Gastrocnemius medialis (tissue), 4 donors: ENCODE measurements at regions not wholly inside any gene's neighbourhood (a gene's known extent, or its start where the extent isn't known, plus 50 kb on each side); places are given as distances from the start of the nearest gene placed in this dataset.
"Not testable (repeated sequence)": the region's sequence is repeated elsewhere in the genome, so short reads cannot be mapped to it uniquely, and the experiment has no call there.

Experiments
- ATAC-seq, 2 donors: fragments of 150-250 bp; one replicate each; pipeline ENCODE4 v1.9.1; 2016
- DNase-seq, 2 donors: peaks; one replicate each; pipeline ENCODE4 v3.0.0-alpha.2; 2019
- H3K27ac ChIP-seq, 4 donors: fragments of 200-600 bp; sonication (generic); 1 replicate in 1 of 4; 2 replicates in 3 of 4; pipeline ENCODE4 v1.5.1; 2016 to 2018; ENCODE audit warnings: mild to moderate bottlenecking in 2 of 4, moderate library complexity in 1 of 4
- H3K27me3 ChIP-seq, 3 donors: fragments of 200-600 bp; sonication (generic) in 2 of 3; 1 replicate in 1 of 3; 2 replicates in 2 of 3; pipeline versions ENCODE4 v1.5.1 to v1.6.0; 2016 to 2019; ENCODE audit warnings: mild to moderate bottlenecking in 1 of 3, moderate library complexity in 1 of 3
- H3K36me3 ChIP-seq, 2 donors: fragments of 200-600 bp; sonication (generic) in 1 of 2; one replicate each; pipeline ENCODE4 v1.5.1; 2017 to 2018
- H3K4me1 ChIP-seq, 2 donors: fragments of 200-600 bp; sonication (generic) in 1 of 2; one replicate each; pipeline ENCODE4 v1.5.1; 2016 to 2017; ENCODE audit warnings: mild to moderate bottlenecking in 2 of 2
- H3K4me3 ChIP-seq, 4 donors: fragments of 200-600 bp; sonication (generic) in 3 of 4; 1 replicate in 1 of 4; 2 replicates in 3 of 4; pipeline ENCODE4 v1.5.1; 2016 to 2019; ENCODE audit warnings: mild to moderate bottlenecking in 2 of 4
- H3K9me3 ChIP-seq, 3 donors: fragments of 200-600 bp; sonication (generic) in 2 of 3; 1 replicate in 1 of 3; 2 replicates in 2 of 3; pipeline ENCODE4 v1.5.1; 2016 to 2019
- CTCF ChIP-seq, 5 experiments: fragments of 450-650 bp in 3 of 5; fragments of 200-600 bp in 2 of 5; sonication (generic) in 2 of 5; IDR thresholded peaks in 4 of 5; conservative IDR thresholded peaks in 1 of 5; 1 replicate in 4 of 5; 2 replicates in 1 of 5; pipeline ENCODE4 v1.5.1; 2016 to 2019; ENCODE audit warnings: antibody characterized with exemption in 5 of 5, mild to moderate bottlenecking in 3 of 5, moderate library complexity in 3 of 5
- POLR2A ChIP-seq, 2 donors: fragments of 450-650 bp; IDR thresholded peaks; one replicate each; pipeline ENCODE4 v1.6.1; 2017; ENCODE audit warnings: antibody characterized with exemption in 2 of 2, mild to moderate bottlenecking in 2 of 2, moderate library complexity in 2 of 2
- in situ Hi-C, 4 donors: fragments of 200-750 bp; cut with MboI; loops; one replicate each; pipeline versions ENCODE4 v1.15.0 to v1.8.0; 2017; ENCODE audit warnings: low sequenced_read_pairs in 4 of 4
- intact Hi-C: fragments of 100-400 bp; cut with DNase I; formaldehyde crosslinking; loops from one replicate; pipeline ENCODE4 v1.15.1; 2023; ENCODE audit warnings: low total_unique reads

GRCh38 chr11:25565846-25566245 lies 766.1 kb upstream of the ANO3 start:
- DNase-seq = no peak
- in situ Hi-C loops = no loop called here
- no peaks in the 10 kb centered on the region for H3K4me1 ChIP-seq
- no peak for ATAC-seq
- no peaks in the 10 kb centered on the region for H3K9me3 ChIP-seq
- H3K4me3 ChIP-seq = no peak overlapping the region
- no peak for TF ChIP-seq POLR2A (IDR thresholded peaks at IDR 0.05)
- TF ChIP-seq CTCF (IDR thresholded peaks at IDR 0.05 in 4 of 5, conservative IDR thresholded peaks at IDR 0.05 in 1 of 5) = no peak
- no peak overlapping the region for H3K27ac ChIP-seq
- intact Hi-C loops = no loop called here
- H3K36me3 ChIP-seq = no peaks in the 10 kb centered on the region
- no peaks in the 10 kb centered on the region for H3K27me3 ChIP-seq

GRCh38 chr11:25566298-25567200 lies 765.4 kb upstream of the ANO3 start:
- peak in 1 of 2 donors; percentile 24 for ATAC-seq

DNA sequence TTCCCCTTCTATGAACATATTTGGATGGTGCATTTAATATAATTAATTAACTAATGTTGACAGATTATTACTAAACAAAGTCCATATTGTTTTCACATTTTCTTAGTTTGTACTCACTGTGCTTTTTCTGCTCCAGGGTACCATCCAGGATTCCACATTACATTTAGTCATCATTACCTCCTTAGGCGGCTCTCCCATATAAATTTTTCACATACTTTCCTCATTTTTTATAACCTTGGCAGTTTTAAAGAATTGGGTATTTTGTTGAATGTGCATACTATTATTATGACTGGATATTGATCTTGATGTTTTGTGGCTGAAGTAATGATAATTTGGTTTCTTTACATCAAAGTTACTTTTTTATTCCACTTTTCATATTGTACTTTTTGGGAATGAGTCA lies 755.6 kb upstream of the ANO3 start:
- no peaks in the 10 kb centered on the region for H3K36me3 ChIP-seq
- H3K27ac ChIP-seq = no peak overlapping the region
- in situ Hi-C loops (no loop called here), intact Hi-C loops (no loop called here)
- DNase-seq (no peak), ATAC-seq (no peak)
- H3K9me3 ChIP-seq = no peaks in the 10 kb centered on the region
- no peak overlapping the region for H3K4me3 ChIP-seq
- H3K27me3 ChIP-seq = no peaks in the 10 kb centered on the region
- TF ChIP-seq CTCF (IDR thresholded peaks at IDR 0.05 in 4 of 5, conservative IDR thresholded peaks at IDR 0.05 in 1 of 5) (no peak), POLR2A (IDR thresholded peaks at IDR 0.05) (no peak)
- no peaks in the 10 kb centered on the region for H3K4me1 ChIP-seq

More at GRCh38 chr11:25566298-25567200, 765.4 kb upstream of the ANO3 start:
- in situ Hi-C loops = no loop called here
- no peaks in the 10 kb centered on the region for H3K4me1 ChIP-seq
- intact Hi-C loops = no loop called here
- no peak overlapping the region for H3K27ac ChIP-seq
- no peaks in the 10 kb centered on the region for H3K27me3 ChIP-seq
- no peaks in the 10 kb centered on the region for H3K36me3 ChIP-seq
- H3K4me3 ChIP-seq = no peak overlapping the region
- DNase-seq = peak in 1 of 2 donors; percentile 14
- TF ChIP-seq POLR2A (IDR thresholded peaks at IDR 0.05) (no peak), CTCF (IDR thresholded peaks at IDR 0.05 in 4 of 5, conservative IDR thresholded peaks at IDR 0.05 in 1 of 5) (no peak)
- H3K9me3 ChIP-seq = no peaks in the 10 kb centered on the region

- intact Hi-C loops = not testable (repeated sequence)
Measured at GRCh38 chr11:25579554-25579953, 752.4 kb upstream of the ANO3 start.

DNA sequence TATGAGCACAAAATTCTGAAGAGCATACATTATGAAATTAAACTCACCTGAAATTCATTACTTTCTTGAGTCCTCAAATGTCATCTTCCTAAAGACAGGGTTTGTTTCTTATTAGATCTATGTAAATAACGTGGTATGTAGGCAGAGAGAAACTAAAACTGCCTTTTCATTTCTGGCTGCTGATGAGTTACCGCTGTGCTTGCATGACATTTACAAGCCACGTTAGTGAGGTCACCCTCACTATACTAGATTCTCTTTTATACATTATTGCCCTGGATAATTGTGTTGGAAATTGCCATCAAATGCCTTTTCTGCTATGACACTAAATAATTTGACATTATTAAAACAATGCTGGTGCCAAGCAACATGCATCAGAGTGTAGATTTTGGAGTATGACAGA lies 748.3 kb upstream of the ANO3 start:
- no peak for TF ChIP-seq CTCF (IDR thresholded peaks at IDR 0.05 in 4 of 5, conservative IDR thresholded peaks at IDR 0.05 in 1 of 5)
- no peak for TF ChIP-seq POLR2A (IDR thresholded peaks at IDR 0.05)
- in situ Hi-C loops = no loop called here

More at GRCh38 chr11:25579554-25579953, 752.4 kb upstream of the ANO3 start:
- H3K27ac ChIP-seq, H3K4me1 ChIP-seq, DNase-seq, ATAC-seq, H3K27me3 ChIP-seq, H3K9me3 ChIP-seq, H3K4me3 ChIP-seq, in situ Hi-C loops, H3K36me3 ChIP-seq: not testable (repeated sequence)

More for the DNA sequence above, 748.3 kb upstream of the ANO3 start:
- Histone ChIP-seq H3K4me3 (no peak overlapping the region), H3K27me3 (no peaks in the 10 kb centered on the region), H3K4me1 (no peaks in the 10 kb centered on the region), H3K36me3 (no peaks in the 10 kb centered on the region), H3K27ac (no peak overlapping the region), H3K9me3 (no peaks in the 10 kb centered on the region)
- intact Hi-C loops = no loop called here
- DNase-seq (no peak), ATAC-seq (no peak)
